Panc1 (cell line): ENCODE measurements at regions not wholly inside any gene's neighbourhood (a gene's known extent, or its start where the extent isn't known, plus 50 kb on each side); places are given as distances from the start of the nearest gene placed in this dataset.

Experiments
- CTCF ChIP-seq: fragments of 450-650 bp; IDR thresholded peaks from 2 replicates; pipeline ENCODE4 v1.5.1; 2017; ENCODE audit warnings: mild to moderate bottlenecking
- POLR2AphosphoS5 ChIP-seq: IDR thresholded peaks from 2 replicates; pipeline ENCODE4 v1.6.1; 2012; ENCODE audit warnings: mild to moderate bottlenecking, low read depth, low read length, moderate library complexity
- REST ChIP-seq, 2 experiments: IDR thresholded peaks; 2 replicates each; pipeline ENCODE4 v1.6.1; 2011 to 2012; ENCODE audit warnings: low read depth in 2 of 2, control low read depth in 1 of 2, low read length in 1 of 2, mild to moderate bottlenecking in 1 of 2, moderate library complexity in 1 of 2; ENCODE audit not compliant: insufficient read depth in 1 of 2
- SIN3A ChIP-seq: IDR thresholded peaks from 2 replicates; pipeline ENCODE4 v1.6.1; 2012; ENCODE audit warnings: low read depth, mild to moderate bottlenecking, low read length, moderate library complexity, borderline replicate concordance; ENCODE audit not compliant: insufficient read depth
- TCF7L2 ChIP-seq: IDR thresholded peaks from 2 replicates; pipeline ENCODE4 v1.6.1; 2011; ENCODE audit warnings: mild to moderate bottlenecking, low read depth, low read length, inconsistent platforms

DNA sequence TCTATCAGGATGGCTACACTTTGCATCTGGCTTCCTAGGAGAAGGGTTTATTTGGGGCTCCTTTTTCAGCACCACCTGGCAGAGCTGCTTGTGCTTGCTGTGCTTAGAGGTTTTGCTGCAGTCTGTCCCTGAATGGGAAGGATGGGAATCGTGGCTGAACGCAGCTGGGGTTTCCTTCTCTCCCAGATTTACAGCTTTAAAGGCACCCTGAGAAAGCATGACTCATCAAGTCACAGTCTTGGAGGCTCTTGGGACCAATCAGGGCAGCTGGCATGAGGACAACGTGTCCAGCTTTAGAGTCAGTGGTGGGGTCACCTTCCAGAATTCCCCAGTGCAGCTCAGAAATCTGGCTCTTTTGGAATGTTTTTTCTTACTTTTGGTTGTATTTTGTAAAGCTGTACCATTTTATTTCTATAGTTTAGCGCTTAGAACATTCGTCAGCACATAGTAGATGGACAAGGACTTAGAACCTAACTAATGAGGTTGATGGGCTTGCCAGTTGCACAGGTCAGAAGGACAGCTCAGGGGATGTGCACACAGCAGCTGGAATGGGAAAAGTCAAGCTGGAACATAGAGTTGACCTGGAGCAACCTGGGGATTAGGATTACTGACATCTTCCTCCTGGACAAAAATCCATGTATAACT lies 222.6 kb downstream of the PRDM2 start:
- TF ChIP-seq CTCF (no peak), REST (IDR thresholded peaks at IDR 0.05; ENCODE audit: insufficient read depth in 1 of 2, low read depth in 2 of 2, low read length in 1 of 2) (no peak), TCF7L2 (no peak), POLR2AphosphoS5 (no peak), SIN3A (no peak)
